Spleen (tissue), 7 donors: ENCODE measurements at regions not wholly inside any gene's neighbourhood (a gene's known extent, or its start where the extent isn't known, plus 50 kb on each side); places are given as distances from the start of the nearest gene placed in this dataset.

ENCODE experiments used
- CTCF ChIP-seq, 11 experiments: fragments of 200-600 bp in 7 of 11; fragments of 450-650 bp in 4 of 11; sonication (generic) in 4 of 11; IDR thresholded peaks in 8 of 11; conservative IDR thresholded peaks in 3 of 11; 1 replicate in 7 of 11; 2 replicates in 4 of 11; pipeline versions ENCODE4 v1.4.0 to v1.8.0; 2016 to 2021; ENCODE audit warnings: antibody characterized with exemption in 11 of 11, inconsistent platforms in 4 of 11, mild to moderate bottlenecking in 1 of 11
- POLR2A ChIP-seq, 3 donors: fragments of 450-650 bp; IDR thresholded peaks; one replicate each; pipeline ENCODE4 v1.5.1; 2017; ENCODE audit warnings: antibody characterized with exemption in 3 of 3, mild to moderate bottlenecking in 1 of 3
- donor health status: DM: no; HTN: no; CAD: no; lungs with moderate emphysema.
- donor health status: DM: no; HTN: no; CAD: no.
- donor health status: DM: no; HTN: no; CAD: no.

- no peak for TF ChIP-seq POLR2A (IDR thresholded peaks at IDR 0.05)
- no peak for TF ChIP-seq CTCF (IDR thresholded peaks at IDR 0.05 in 8 of 11, conservative IDR thresholded peaks at IDR 0.05 in 3 of 11)
Measured at GRCh38 chr10:8356283-8356682, 301.8 kb downstream of the GATA3 start.
